Fibroblast of peridontal ligament (primary cell): ENCODE measurements at regions not wholly inside any gene's neighbourhood (a gene's known extent, or its start where the extent isn't known, plus 50 kb on each side); places are given as distances from the start of the nearest gene placed in this dataset.

Experiments
- DNase-seq: peaks from one replicate; pipeline ENCODE4 v3.0.0-alpha.2; 2010; ENCODE audit errors: extremely low read depth

DNA sequence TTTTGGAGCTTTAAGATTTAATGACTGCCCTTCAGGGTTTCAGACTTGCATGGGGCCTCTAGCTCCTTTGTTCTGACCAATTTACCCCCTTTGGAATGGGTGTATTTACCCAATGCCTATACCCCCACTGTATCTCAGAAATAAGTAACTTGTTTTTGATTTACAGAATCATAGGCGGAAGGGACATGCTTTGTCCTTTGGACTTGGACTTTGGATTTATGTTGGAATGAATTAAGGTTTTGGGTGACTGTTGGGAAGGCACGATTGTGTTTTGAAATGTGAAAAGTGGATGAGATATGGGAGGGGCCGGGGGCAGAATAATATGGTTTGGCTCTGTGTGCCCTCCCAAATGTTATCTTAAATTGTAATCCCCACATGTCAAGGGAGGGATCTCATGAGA, 1824.7 kb downstream of the PCDH7 start:
- DNase-seq, result no peak

- DNase-seq, result no peak
Observed at GRCh38 chr4:32551943-32552342, 1831.8 kb downstream of the PCDH7 start.

- DNase-seq, result no peak
Observed at GRCh38 chr4:32560306-32560705, 1840.1 kb downstream of the PCDH7 start.

DNA sequence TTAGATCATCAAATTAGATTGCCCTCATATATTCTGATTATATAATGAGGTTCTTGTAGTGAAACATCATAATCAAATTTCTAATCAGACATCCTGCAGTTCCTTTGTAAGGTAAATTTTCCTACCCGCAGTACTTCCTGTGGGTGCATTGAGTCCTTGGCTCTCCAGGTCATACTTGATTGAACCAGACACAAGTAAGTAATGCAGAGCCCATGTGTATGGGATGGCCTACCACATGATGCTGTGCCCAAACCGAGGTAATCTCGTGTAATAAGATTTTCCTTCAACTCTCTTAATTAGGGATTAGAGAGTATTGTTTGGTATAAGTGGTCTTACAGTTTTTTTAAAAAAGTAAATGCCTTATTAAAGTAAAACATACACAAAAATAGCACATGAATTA, 1841.8 kb downstream of the PCDH7 start:
- no peak for DNase-seq

GRCh38 chr4:32564626-32565025, 1844.5 kb downstream of the PCDH7 start:
- no peak for DNase-seq

- DNase-seq, result no peak
Observed at GRCh38 chr4:32569861-32570260, 1849.7 kb downstream of the PCDH7 start.

GRCh38 chr4:32572366-32572765, 1852.2 kb downstream of the PCDH7 start:
- no peak for DNase-seq

DNA sequence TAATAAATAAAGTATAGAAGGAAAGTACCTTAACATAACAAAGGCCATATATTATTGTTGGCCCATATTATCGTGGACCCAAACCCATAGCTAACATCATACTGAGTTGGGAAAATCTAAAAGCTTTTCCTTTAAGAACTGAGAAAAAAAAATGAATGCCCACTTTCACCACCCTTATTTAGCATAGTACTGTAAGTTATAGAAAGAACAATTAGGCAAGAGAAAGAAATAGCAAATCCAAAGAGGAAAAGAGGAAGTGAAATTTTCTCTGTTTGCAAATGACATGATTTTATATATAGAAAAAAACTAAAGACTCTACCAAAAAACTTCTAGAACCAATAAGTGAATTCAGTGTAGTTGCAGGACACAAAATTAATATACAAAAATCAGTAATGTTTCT, 1854.6 kb downstream of the PCDH7 start:
- DNase-seq, result no peak

- DNase-seq, result no peak
Observed at GRCh38 chr4:32589097-32589496, 1868.9 kb downstream of the PCDH7 start.

GRCh38 chr4:32589853-32590252, 1869.7 kb downstream of the PCDH7 start:
- no peak for DNase-seq

DNA sequence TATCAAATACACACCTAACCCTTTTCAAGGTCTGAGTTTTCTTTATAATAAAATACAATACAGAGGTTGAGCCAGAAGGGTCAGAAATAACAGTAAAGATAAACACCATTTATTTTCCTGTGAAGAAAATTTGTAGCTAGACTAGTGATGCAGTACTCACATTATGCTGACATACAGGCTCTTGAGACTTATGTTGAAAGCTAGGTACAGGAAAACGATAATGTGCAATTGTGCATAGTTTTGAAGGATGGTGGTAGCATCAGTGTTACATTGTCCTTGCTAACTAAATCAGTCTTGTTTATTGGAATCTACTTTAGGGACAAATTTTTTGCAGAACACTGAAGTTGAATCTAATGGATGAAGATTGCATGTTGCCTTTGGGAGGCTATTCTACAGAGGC, 1877.2 kb downstream of the PCDH7 start:
- DNase-seq, result no peak

DNA sequence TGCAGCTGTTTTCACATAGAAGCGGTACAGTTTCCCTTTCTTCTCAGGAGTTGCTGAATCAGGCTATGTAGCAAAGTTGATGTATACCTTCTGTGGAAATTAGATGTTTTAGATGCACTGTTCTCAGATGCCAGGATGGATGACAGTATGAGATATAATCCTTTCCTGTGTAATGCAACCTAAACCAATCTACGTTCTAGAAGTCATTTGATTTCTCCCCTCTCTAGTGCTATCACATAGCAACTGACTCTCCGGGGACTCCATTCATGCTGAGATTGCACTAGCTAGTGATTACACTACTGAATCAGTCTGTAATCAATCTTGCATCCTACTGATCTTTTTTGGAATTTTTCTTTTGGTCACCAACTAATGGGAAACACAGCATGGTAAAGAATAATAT, 1881.7 kb downstream of the PCDH7 start:
- no peak for DNase-seq

DNA sequence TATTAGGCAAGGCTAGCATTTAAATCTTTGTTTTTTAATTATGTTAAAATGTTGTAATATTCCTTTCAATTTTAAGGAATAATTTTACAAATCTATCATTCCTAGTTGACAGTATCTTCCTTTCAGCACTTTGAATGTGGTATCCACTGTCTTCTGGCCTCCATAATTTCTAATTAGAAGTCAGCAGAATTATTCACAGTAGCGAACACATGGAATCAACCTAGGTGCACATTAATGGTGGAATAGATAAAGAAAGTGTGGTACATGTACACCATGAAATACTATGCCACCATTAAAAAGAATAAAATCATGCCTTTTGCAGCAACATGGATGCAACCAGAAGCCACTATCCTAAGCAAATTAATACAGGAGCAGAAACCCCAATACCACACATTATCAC, 1887.8 kb downstream of the PCDH7 start:
- DNase-seq, result no peak

- no peak for DNase-seq
Observed at GRCh38 chr4:32624943-32625603, 1904.9 kb downstream of the PCDH7 start.

DNA sequence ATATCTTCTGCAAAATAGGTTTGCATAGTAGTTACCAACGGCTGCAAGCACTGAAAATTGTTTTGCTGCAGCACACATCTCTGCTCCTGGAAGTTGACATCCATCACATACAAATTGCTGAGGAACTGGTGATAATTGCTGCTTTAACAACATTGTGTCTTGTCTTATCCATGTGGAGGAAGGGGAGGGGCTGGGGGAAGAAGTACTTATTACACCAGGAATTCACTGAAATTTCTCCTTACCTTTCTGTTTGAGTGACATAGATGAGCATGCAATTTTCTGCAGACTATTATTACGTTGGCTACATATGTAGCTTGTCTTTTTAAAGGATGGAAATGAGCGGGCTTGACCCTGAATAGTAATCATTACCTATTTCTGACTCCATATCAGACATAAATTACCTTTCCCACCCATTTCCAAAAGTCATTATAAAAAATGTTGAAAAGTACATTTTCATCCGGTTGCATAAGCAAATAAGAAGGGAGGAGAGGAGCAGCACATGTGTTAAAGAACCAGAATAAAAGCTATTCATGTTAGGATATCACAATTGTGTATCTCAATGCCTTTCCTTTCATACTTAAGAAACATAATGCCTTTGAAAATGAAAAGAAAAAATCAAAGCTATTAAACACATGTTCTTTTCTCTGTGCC, 1905.6 kb downstream of the PCDH7 start:
- DNase-seq, result no peak

DNA sequence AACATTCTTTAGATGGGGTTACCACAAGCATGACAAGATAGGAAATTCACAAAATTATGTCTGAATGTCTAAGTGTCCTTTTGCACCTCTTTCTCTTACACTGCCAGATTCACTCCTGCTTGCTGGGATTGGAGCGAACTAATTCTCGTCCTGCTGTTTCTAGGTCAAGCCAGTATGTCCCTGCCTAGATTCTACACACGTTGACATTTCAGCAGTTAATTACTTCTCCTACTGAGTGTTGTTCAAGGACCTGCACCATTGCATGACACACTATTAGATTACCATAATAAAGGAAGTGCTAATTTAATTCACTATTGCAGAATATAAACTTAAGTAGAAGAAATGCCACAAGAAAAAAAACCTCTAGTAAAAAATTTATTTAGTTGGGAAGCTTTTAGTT, 1911.7 kb downstream of the PCDH7 start:
- no peak for DNase-seq

DNA sequence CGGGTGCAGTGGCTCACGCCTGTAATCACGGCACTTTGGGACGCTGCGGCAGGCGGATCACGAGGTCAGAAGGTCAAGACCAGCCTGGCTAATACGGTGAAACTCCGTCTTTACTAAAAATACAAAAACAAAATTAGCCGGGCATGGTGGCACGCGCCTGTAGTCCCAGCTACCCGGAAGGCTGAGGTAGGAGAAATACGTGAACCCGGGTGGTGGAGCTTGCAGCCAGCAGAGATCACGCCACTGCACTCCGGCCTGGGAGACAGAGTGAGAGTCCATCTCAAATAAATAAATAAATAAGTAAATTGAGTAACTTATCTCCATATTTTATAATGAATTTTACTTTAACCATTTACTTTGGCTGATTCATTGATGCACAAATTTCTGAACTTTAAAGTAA, 1913.3 kb downstream of the PCDH7 start:
- DNase-seq, result no peak

GRCh38 chr4:32645653-32646052, 1925.5 kb downstream of the PCDH7 start:
- no peak for DNase-seq

DNA sequence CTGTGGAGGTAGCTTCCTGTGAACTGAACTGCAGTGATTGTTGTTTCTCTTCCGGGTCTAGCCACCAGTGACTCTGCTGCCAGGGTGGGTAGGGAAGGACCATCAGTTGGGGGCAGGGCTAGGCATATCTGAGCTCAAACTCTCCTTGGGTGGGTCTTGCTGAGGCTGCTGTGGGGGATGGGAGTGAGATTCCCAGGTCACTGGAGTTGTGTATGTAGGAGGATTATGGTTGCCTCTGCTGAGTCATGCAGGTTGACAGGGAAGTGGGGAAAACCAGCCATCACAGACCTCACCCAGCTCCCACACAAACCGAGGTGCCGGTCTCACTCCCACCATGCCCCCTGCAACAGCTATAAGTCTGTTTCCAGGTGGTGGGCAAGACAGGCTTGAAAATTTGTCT, 1937.8 kb downstream of the PCDH7 start:
- DNase-seq, result no peak

GRCh38 chr4:32661229-32661628, 1941.1 kb downstream of the PCDH7 start:
- DNase-seq, result no peak

- DNase-seq, result no peak
Observed at GRCh38 chr4:32662803-32663202, 1942.6 kb downstream of the PCDH7 start.

DNA sequence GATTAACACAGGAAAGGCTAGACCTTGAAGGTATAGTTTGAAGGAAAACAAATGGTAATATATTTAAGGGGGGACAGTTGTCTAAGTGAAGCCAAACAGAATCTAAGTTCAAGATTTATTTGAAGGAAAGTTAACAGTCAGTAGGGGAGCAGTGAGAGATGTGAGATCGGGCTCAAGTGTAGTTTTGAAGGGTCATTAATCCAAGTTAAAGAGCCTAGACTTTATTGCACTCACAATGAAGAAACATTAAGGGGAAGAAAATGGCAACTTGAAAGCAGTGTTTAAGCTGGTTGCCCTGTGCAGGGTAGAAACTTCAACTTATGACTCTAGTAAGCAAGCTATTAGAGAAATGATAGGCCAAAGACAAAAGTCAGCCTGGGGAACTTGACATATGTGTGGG, 1952.2 kb downstream of the PCDH7 start:
- no peak for DNase-seq

GRCh38 chr4:32680946-32681345, 1960.8 kb downstream of the PCDH7 start:
- DNase-seq, result no peak

DNA sequence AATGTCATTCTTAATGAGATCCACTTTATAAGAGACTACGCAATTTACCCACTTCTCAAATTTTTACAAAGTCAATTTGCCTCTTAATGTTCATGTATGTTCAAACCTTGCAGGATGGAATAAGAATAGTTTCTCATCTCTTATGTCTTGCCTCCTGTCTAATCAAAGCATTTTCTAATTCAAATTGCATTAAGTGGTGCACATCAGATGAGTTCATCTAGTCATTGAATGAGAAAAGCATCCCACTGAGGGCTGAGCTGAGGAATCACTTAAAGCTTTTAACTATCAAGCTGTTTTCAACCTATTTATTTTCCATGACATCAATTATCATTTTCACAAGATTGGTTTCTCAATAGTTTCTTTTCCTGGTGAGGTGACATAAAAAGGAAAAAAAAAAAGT, 1964.0 kb downstream of the PCDH7 start:
- DNase-seq, result no peak
